Calu3 (cell line): ENCODE measurements at regions not wholly inside any gene's neighbourhood (a gene's known extent, or its start where the extent isn't known, plus 50 kb on each side); places are given as distances from the start of the nearest gene placed in this dataset.
A peak's percentile ranks its signal among the peaks of the same experiment; 100 is the strongest.

Source experiments
- BruUV-seq: library from RNA; stranded (reverse); fragments of 400-500 nt; replicated peaks from 2 replicates; lab custom pipeline; 2021; lab: Mats Ljungman, UMichigan
- CTCF ChIA-PET: fragments of 300-600 bp; sonication (Branson Sonifier 250); formaldehyde crosslinking; loops from one replicate; lab custom pipeline; 2022; ENCODE audit warnings: antibody characterized with exemption; lab: Charles Lee
- DNase-seq: peaks from one replicate; pipeline ENCODE4 v3.0.0; 2022
- H3K27ac Mint-ChIP-seq: one replicate; pipeline ENCODE4 v1.8.0; 2022; ENCODE audit warnings: mixed read lengths; ENCODE audit not compliant: unreplicated experiment
- H3K27me3 Mint-ChIP-seq: one replicate; pipeline ENCODE4 v1.8.0; 2022; ENCODE audit warnings: mixed read lengths; ENCODE audit not compliant: unreplicated experiment
- H3K36me3 Mint-ChIP-seq: one replicate; pipeline ENCODE4 v1.8.0; 2022; ENCODE audit warnings: mild to moderate bottlenecking, moderate library complexity, mixed read lengths; ENCODE audit not compliant: insufficient read depth, unreplicated experiment
- H3K4me1 Mint-ChIP-seq: one replicate; pipeline ENCODE4 v1.8.0; 2022; ENCODE audit warnings: mild to moderate bottlenecking, low read depth, mixed read lengths; ENCODE audit not compliant: unreplicated experiment
- H3K4me3 Mint-ChIP-seq: one replicate; pipeline ENCODE4 v1.8.0; 2022; ENCODE audit warnings: mild to moderate bottlenecking, low read depth, moderate library complexity, mixed read lengths; ENCODE audit not compliant: unreplicated experiment
- H3K9me3 Mint-ChIP-seq: one replicate; pipeline ENCODE4 v1.8.0; 2022; ENCODE audit warnings: low read depth, mixed read lengths; ENCODE audit not compliant: unreplicated experiment
- CTCF ChIP-seq: fragments of 200-600 bp; IDR thresholded peaks from one replicate; pipeline ENCODE4 v1.8.0; 2022; ENCODE audit warnings: antibody characterized with exemption; ENCODE audit not compliant: unreplicated experiment
- intact Hi-C: fragments of 100-400 bp; cut with micrococcal nuclease; formaldehyde crosslinking; loops from one replicate; pipeline ENCODE4 v1.10.0; 2022; ENCODE audit not compliant: unreplicated experiment

GRCh38 chr3:157705258-157705657, 202.0 kb upstream of the VEPH1 start:
- H3K36me3 Mint-ChIP-seq: no peaks in the 10 kb centered on the region
- no peak overlapping the region for H3K27ac Mint-ChIP-seq
- H3K4me3 Mint-ChIP-seq: no peak overlapping the region
- no peak for TF ChIP-seq CTCF
- no peaks in the 10 kb centered on the region for H3K27me3 Mint-ChIP-seq
- no peaks in the 10 kb centered on the region for H3K9me3 Mint-ChIP-seq
- CTCF ChIA-PET: no interaction called here
- H3K4me1 Mint-ChIP-seq: no peaks in the 10 kb centered on the region
- no TSS peak for BruUV-seq
- intact Hi-C loops: no loop called here
- DNase-seq: no peak

GRCh38 chr3:157700405-157700804, 197.2 kb upstream of the VEPH1 start:
- Mint-ChIP-seq H3K4me1 (no peaks in the 10 kb centered on the region), H3K9me3 (no peaks in the 10 kb centered on the region), H3K4me3 (no peak overlapping the region), H3K27me3 (peaks cover 18% of the 10 kb centered on the region), H3K36me3 (no peaks in the 10 kb centered on the region), H3K27ac (no peak overlapping the region)
- BruUV-seq: no TSS peak
- peak; percentile 17 for DNase-seq
- CTCF ChIA-PET: interaction anchor here (0.8 to 1.7 kb wide), 3 partner anchors 10 to 168 kb away, joined by 3 to 7 read pairs (median 4); no protein-coding TSS in a partner anchor
- no peak for TF ChIP-seq CTCF
- intact Hi-C loops: no loop called here

GRCh38 chr3:157695586-157695985, 192.4 kb upstream of the VEPH1 start:
- intact Hi-C loops: loop anchor here (5.0 kb wide), 1 partner anchor 163 kb away; no protein-coding TSS in a partner anchor
- H3K27ac Mint-ChIP-seq: no peak overlapping the region
- no peak for TF ChIP-seq CTCF
- BruUV-seq: no TSS peak
- H3K4me1 Mint-ChIP-seq: no peaks in the 10 kb centered on the region
- DNase-seq: no peak
- no peaks in the 10 kb centered on the region for H3K36me3 Mint-ChIP-seq
- H3K4me3 Mint-ChIP-seq: no peak overlapping the region
- no peaks in the 10 kb centered on the region for H3K9me3 Mint-ChIP-seq
- CTCF ChIA-PET: no interaction called here
- peaks cover 19% of the 10 kb centered on the region for H3K27me3 Mint-ChIP-seq

- BruUV-seq: no TSS peak
- Mint-ChIP-seq H3K4me3 (no peak overlapping the region), H3K27me3 (peaks cover 19% of the 10 kb centered on the region), H3K36me3 (no peaks in the 10 kb centered on the region), H3K27ac (no peak overlapping the region), H3K9me3 (no peaks in the 10 kb centered on the region), H3K4me1 (no peaks in the 10 kb centered on the region)
- no peak for TF ChIP-seq CTCF
- CTCF ChIA-PET: no interaction called here
- DNase-seq: no peak
- intact Hi-C loops: loop anchor here (5.0 kb wide), 1 partner anchor 163 kb away; no protein-coding TSS in a partner anchor
Observed at GRCh38 chr3:157695103-157695502, 191.9 kb upstream of the VEPH1 start.
